ENCODE measurements at regions not wholly inside any gene's neighbourhood (a gene's known extent, or its start where the extent isn't known, plus 50 kb on each side); places are given as distances from the start of the nearest gene placed in this dataset.
A peak's percentile ranks its signal among the peaks of the same experiment; 100 is the strongest.
"Not testable (repeated sequence)": the region's sequence is repeated elsewhere in the genome, so short reads cannot be mapped to it uniquely, and the experiment has no call there.

GRCh38 chr5:125679522-125679921, 743.7 kb upstream of the GRAMD2B start:
- no peak for TF ChIP-seq CTCF (IDR thresholded peaks at IDR 0.05; ENCODE audit: borderline replicate concordance)
- Histone ChIP-seq H3K9me3 (replicated peaks) (no peaks in the 10 kb centered on the region), H3K27me3 (ENCODE audit: low read depth) (no peaks in the 10 kb centered on the region), H3K36me3 (no peaks in the 10 kb centered on the region), H3K4me3 (no peak overlapping the region), H3K27ac (replicated peaks) (no peak overlapping the region), H3K4me1 (no peaks in the 10 kb centered on the region)
- no peak for DNase-seq
- intact Hi-C loops (cut with micrococcal nuclease) = no loop called here

- TF ChIP-seq CTCF (IDR thresholded peaks at IDR 0.05; ENCODE audit: borderline replicate concordance) = no peak
- no peak overlapping the region for H3K4me3 ChIP-seq
- peaks cover 6% of the 10 kb centered on the region for H3K9me3 ChIP-seq (replicated peaks)
- intact Hi-C loops (cut with micrococcal nuclease) = no loop called here
- no peak for DNase-seq
- H3K4me1 ChIP-seq = no peaks in the 10 kb centered on the region
- H3K27me3 ChIP-seq (ENCODE audit: low read depth) = no peaks in the 10 kb centered on the region
- H3K27ac ChIP-seq (replicated peaks) = no peak overlapping the region
- H3K36me3 ChIP-seq = no peaks in the 10 kb centered on the region
Measured at GRCh38 chr5:125683669-125684068, 739.5 kb upstream of the GRAMD2B start.

- no peak overlapping the region for H3K27ac ChIP-seq (replicated peaks)
- no peaks in the 10 kb centered on the region for H3K27me3 ChIP-seq (ENCODE audit: low read depth)
- TF ChIP-seq CTCF (IDR thresholded peaks at IDR 0.05; ENCODE audit: borderline replicate concordance) = no peak
- DNase-seq = no peak
- peaks cover 6% of the 10 kb centered on the region for H3K9me3 ChIP-seq (replicated peaks)
- intact Hi-C loops (cut with micrococcal nuclease) = no loop called here
- H3K4me1 ChIP-seq = no peaks in the 10 kb centered on the region
- no peaks in the 10 kb centered on the region for H3K36me3 ChIP-seq
- H3K4me3 ChIP-seq = no peak overlapping the region
Measured at GRCh38 chr5:125685771-125686170, 737.4 kb upstream of the GRAMD2B start.

GRCh38 chr5:125691738-125692530, 731.3 kb upstream of the GRAMD2B start:
- DNase-seq; H3K27me3 ChIP-seq (ENCODE audit: low read depth); intact Hi-C loops (cut with micrococcal nuclease); H3K36me3 ChIP-seq; H3K4me1 ChIP-seq; H3K4me3 ChIP-seq; H3K27ac ChIP-seq (replicated peaks): not testable (repeated sequence)
- H3K9me3 ChIP-seq (replicated peaks) = peaks cover 12% of the 10 kb centered on the region

GRCh38 chr5:125695996-125696655, 727.1 kb upstream of the GRAMD2B start:
- Histone ChIP-seq H3K4me1 (peaks cover 13% of the 10 kb centered on the region), H3K27me3 (ENCODE audit: low read depth) (no peaks in the 10 kb centered on the region), H3K27ac (replicated peaks) (peak overlapping the region; percentile 18), H3K9me3 (replicated peaks) (peaks cover 6% of the 10 kb centered on the region), H3K4me3 (no peak overlapping the region), H3K36me3 (no peaks in the 10 kb centered on the region)
- no peak for DNase-seq
- no peak for TF ChIP-seq CTCF (IDR thresholded peaks at IDR 0.05; ENCODE audit: borderline replicate concordance)
- intact Hi-C loops (cut with micrococcal nuclease) = no loop called here

GRCh38 chr5:125696762-125697161, 726.4 kb upstream of the GRAMD2B start:
- Histone ChIP-seq H3K27me3 (ENCODE audit: low read depth) (no peaks in the 10 kb centered on the region), H3K36me3 (no peaks in the 10 kb centered on the region), H3K4me1 (peaks cover 13% of the 10 kb centered on the region), H3K9me3 (replicated peaks) (peaks cover 6% of the 10 kb centered on the region), H3K27ac (replicated peaks) (peak overlapping the region; percentile 18), H3K4me3 (no peak overlapping the region)
- TF ChIP-seq CTCF (IDR thresholded peaks at IDR 0.05; ENCODE audit: borderline replicate concordance) = no peak
- intact Hi-C loops (cut with micrococcal nuclease) = no loop called here
- no peak for DNase-seq

All from left ventricle myocardium inferior (tissue), 1 donor.